Posterior vena cava (tissue), 2 donors: ENCODE measurements at regions not wholly inside any gene's neighbourhood (a gene's known extent, or its start where the extent isn't known, plus 50 kb on each side); places are given as distances from the start of the nearest gene placed in this dataset.
"Not testable (repeated sequence)": the region's sequence is repeated elsewhere in the genome, so short reads cannot be mapped to it uniquely, and the experiment has no call there.

Experiments
- DNase-seq: peaks from one replicate; pipeline ENCODE4 v3.0.0-alpha.2; 2020; ENCODE audit warnings: low spot score
- intact Hi-C, 2 donors: fragments of 100-400 bp; cut with DNase I; formaldehyde crosslinking; loops; one replicate each; pipeline versions ENCODE4 v1.14.1 to v1.14.2; 2022 to 2023
- donor health status: DM: yes; HTN: yes; CAD: no.
- donor health status: DM: yes; HTN: yes; CAD: no.

DNA sequence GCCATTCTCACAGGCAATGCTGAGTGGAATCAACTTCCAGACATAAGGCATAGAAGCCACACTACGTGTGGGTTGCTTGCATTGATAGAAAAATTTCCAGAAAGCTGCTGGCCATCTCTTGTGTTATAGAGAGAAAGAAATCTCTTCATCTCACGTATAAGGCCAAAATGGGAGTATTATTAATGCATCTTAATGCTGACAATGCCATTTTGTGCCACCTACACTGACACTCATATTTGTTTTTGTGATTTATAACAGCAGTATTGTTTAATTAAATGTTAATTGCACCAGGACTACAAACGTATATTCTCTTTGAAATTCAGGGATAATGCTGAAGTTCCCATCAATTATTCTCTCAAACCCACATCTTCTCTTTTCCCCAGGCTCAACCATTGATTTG, 56.1 kb upstream of the TMEM132D start:
- intact Hi-C loops, result no loop called here
- no peak for DNase-seq

DNA sequence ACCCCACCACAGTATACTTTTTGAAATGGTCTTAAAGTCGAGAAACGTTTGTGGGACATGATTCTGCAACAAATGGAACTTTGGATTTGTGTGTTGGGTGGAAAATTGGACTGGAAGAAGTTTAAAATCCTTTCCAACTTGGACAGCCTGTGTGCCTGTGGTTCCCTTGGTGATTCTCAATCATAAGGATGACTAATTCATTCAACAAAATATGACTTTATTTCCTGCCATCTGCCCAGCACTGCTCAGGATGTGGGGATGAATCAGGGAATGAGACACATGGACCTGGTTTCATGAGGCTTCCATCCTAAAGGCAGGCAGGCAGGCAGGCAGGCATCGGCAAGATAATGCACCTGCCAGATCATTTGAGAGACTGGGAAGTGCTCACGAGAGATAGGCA, 57.3 kb upstream of the TMEM132D start:
- intact Hi-C loops, result no loop called here
- DNase-seq, result no peak

DNA sequence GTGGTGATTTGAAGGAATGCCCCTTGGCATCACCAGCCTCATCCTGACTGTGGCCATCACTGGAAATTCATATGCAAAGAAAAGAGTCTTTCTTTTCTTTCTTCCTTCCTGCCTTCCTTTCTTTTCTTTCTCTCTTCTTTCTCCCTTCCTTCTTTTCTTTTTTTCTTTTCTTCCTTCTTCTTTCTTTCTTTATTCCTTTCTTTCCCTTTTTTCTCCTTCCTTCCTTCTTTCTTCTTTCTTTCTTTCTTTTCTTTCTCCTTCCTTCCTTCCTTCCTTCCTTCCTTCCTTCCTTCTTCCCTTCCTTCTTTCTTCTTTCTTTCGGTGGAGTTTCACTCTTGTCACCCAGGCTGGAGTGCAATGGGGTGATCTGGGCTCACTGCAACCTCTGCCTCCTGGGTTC, 58.0 kb upstream of the TMEM132D start:
- DNase-seq, result no peak
- intact Hi-C loops, result no loop called here

DNA sequence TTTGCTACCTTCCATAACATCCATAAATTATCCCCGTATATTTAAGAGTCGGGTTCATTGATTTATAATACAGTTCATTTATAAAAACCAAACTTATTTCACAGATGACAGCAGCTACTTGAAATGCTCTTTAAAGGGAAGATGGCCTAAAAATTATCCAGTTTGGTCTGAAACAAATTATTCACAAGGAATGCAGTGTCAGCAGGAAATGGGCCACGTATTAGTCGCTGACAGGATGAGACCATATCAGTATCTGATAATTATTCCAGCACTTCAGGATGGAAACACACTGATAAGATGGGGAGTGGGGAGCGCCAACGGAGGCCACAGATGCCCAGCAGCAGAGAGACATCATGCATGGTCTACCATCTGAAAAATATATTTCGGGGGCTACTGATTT, 60.5 kb upstream of the TMEM132D start:
- DNase-seq, result no peak

DNA sequence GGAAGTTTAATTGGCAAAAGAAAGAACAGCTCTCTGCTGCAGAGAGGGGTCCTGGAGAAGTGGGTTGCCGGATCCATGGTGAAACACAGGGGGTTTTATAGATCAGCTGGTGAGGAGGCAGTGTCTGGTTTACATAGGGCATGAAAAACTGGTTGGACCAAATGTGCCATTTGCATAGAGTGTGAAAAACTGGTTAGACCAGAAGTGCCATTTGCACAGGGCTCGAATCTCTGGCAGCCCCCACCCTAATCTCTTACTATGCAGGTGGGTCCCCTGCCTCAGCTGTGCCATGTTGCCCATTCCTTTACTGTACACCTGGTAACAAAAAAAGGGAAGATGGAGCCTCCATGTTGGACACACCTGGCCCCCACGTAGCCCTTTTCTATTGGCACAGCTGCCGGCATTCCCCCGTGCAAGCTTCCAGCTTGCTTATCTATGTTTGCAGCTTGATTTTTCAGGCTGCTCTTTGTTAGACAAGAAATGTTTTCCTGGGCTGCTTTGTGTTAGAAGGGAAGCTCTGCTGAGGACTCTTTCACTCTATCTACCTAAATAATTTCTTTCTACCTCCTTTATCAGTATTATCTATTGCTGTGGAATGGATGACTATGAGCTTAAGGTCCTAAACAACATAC, 61.1 kb upstream of the TMEM132D start:
- no peak for DNase-seq
- intact Hi-C loops, result no loop called here

More for the DNA sequence above, 60.5 kb upstream of the TMEM132D start:
- intact Hi-C loops, result no loop called here

DNA sequence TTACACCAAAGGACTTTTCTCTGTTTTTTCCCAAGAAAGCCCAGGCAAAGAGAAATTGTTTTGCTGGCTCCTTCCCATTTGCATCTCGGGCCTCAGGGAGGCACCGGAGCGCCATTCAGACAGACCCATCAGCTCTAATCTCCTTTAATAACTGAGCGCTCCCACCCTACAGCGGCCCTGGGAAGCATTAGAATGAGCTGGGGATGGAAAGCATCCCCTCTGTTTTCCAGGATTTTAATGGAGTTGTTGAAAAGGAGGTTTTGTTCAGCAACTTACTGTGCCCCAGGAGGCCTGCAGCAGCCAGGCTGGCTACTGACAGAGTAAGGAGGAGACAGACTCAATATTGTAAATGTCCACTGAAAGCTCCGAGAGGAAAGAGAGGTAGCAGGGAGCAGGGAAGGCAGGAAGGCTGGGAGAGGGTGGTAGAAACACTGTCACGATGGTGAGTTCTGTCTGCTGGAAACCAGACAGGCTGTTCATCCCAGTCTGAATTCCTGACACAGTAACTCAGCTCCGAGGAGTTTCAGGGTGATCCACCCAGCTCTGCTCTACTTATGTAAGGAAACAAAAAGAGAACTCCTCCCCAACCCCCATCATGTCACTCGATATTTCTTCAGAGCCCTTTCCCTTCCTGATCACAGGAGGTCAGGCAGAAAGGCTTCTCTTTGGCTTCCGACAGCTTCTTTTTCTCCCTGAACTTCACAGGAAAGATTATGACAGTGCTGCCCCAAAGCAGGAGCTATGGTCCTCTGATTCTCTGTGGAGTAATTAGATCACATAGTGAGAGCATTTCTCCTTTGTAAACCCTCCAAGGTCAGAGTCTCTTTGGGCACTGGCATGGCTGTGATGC, 62.5 kb upstream of the TMEM132D start:
- DNase-seq, result no peak
- intact Hi-C loops, result no loop called here

DNA sequence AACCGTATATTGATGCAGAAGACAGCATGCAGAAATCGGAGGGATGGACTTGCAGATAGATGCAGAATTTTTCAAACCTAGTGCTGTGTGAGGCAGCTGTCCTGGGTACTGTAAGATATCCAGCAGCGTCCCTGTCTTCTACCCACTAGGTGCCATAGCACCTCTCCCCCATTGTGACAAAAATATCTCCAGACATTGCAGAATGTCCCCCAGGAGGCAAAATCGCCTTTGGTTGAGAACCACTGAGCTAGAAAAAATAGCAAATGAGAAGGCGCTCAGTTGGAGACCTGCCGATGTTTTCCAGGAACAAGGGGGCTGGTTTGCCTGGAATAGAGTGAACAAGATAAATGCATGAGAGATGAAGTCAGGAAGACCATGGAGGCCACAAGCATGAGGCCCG, 67.9 kb upstream of the TMEM132D start:
- intact Hi-C loops, result no loop called here

DNA sequence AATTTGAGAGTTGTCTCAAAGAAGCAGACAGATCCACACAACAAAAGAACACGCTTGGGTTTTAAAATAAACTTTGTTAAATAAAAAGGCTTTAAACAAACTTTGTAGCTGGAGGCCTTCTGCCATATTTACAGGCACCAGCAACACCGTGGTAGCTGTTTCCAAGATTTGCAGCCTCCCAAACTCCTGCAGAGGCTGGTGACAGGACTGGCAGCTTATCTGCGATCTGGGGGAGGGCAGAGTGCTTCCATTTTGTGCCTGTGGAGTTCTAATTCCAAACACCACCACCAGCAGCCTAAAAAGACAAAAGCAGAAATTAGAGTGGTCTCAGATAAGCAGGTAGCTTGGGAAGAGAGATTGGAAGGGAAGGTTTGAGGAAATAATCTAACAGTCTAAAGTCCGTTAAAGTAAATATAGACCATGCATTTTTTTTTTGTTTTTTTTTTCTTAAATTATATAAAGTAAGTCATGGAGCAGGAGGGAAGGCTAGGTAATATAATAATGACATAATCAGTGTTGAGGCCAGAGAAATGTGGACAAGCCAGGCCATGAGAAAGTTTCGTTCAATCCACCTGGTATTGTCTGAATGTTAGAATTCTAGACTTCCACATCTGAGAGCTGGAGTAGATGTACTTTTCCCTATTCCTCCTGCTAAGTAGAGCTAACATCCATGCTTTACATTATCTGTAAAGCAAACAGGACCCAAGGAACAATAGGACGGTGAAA, 69.6 kb upstream of the TMEM132D start:
- intact Hi-C loops, result no loop called here

More for the DNA sequence above, 67.9 kb upstream of the TMEM132D start:
- DNase-seq, result no peak

DNA sequence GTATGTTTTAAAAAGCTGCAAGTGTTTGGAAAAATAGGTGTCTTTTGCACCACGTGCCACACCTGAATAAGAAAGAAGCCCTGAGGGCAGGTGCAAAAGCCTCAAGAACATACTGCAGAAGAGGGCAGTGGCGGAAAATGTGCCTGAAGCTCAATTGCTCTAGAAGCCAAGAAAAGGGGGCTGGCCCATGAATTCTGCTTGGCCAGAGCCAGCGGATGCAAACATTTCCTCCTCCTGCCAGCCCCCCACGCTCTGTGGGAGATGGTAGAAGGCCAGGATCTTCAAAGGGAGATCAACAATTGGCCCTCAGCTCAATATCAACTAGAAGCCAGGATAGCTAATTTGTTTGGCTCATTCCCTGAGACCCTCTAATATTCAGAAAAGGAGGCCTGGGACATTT, 80.3 kb upstream of the TMEM132D start:
- no peak for DNase-seq
- intact Hi-C loops, result no loop called here

More for the DNA sequence above, 69.6 kb upstream of the TMEM132D start:
- DNase-seq, result no peak

DNA sequence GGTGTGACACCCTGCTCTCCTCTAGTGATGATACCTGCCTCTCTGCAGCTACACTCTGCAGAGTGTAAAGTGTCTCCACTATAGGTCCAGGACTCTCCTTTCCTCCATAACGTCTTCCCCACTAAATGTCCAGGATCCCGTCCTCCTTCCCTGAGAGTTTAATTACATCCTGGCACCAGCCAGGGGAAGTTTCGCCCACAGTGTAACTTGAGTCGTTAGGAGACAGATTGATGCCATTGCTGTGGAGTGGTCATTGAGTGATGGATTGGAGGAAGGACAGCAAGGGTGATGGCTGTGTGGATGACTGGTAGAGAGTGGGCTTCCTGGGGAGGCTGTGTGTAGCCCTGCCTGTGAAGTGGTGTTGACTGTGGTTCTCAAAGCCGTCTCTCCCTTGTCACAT, 84.0 kb upstream of the TMEM132D start:
- intact Hi-C loops, result no loop called here
- DNase-seq, result no peak

DNA sequence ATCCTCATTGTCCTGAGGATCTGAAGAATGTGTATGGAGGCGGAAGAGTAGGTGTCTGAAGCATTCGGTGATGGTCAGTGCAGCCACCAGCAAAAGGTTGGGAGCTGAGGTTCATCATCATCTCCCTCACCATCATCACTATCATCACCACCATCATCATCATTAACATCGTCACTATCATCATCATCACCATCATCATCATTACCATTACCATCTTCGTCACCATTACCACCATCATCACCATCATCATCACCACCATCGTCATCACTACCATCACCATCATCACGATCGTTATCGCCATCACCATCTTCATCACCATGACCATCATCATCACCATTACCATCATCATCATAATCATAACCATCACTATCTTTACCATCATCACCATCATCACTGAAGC, 90.8 kb upstream of the TMEM132D start:
- no peak for DNase-seq
- intact Hi-C loops, result no loop called here

DNA sequence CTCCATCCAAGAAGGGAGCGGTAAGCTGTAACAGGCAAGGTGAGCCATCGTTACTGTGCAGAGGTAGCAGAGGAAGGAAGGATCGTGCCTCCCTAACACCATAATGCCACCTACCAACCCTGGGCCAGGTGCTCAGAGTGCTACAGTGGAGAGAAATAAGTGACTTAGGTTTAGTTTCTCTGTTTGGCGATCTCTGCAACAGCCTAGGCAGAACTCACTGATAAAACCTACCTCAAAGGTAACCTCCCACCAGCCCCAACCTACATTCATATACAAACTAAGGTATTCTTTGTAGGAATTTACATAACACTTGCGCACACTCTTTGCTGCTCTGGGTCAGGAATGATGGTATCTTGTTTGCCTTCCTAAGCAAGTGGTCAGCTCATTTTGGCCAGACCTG, 93.4 kb upstream of the TMEM132D start:
- DNase-seq, result no peak
- intact Hi-C loops, result no loop called here

DNA sequence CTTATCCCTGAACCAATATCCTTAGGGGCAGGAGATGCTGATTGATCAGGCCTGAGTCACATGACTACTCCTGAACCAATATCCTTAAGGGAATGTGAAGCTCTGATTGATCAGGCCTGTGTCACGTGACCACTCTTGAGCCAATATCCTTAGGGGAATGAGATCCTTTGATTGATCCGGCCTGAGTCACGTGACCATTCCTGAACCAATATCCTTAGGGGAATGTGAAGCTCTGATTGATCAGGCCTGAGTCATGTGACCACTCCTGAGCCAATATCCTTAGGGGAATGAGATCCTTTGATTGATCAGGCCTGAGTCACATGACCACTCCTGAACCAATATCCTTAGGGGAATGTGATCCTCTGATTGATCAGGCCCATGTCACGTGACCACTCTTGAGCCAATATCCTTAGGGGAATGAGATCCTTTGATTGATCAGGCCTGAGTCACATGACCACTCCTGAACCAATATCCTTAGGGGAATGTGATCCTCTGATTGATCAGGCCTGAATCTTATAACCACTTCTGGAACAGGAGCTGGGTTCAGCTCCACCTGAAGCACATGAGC, 100.6 kb upstream of the TMEM132D start:
- intact Hi-C loops, result not testable (repeated sequence)

DNA sequence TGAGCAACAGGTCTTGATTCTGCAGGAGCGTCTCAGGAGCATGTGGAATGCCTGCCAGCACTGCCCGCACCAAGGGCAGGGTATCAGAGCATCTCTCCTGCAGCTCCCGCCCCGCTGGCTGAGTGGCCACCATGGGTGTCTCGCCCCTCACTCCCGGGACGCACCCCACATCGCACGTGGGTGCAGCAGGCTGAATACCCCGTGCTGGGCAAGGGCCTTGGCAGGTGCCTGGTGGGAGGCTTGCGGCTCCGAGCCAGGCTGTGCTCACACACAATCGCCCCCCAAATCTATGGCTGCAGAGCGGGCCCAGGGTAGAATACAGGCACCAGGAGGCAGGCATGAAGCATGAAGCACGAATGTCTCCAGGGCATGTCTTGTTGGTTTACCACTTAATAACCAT, 103.9 kb upstream of the TMEM132D start:
- intact Hi-C loops, result no loop called here
- no peak for DNase-seq

More for the DNA sequence above, 100.6 kb upstream of the TMEM132D start:
- DNase-seq, result not testable (repeated sequence)

DNA sequence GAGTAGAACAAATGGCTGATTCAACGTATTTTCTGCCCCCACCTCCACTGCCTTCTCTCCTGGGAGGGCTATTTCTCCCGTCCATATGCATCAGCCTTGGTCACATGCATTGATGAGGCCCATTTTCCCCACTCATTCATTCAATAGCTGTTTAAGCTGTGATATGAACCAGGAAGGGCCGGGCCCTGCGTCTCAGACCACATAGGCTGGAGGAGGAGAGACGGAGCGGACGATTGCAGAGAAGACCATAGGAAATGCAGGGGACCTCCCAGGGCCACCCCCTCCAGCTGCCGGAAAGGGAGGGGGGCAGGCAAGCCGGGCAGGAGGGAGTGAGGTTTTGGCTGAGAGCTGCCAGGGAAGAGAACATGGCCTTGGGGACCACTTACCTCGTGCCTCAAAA, 104.4 kb upstream of the TMEM132D start:
- no peak for DNase-seq
- intact Hi-C loops, result no loop called here

DNA sequence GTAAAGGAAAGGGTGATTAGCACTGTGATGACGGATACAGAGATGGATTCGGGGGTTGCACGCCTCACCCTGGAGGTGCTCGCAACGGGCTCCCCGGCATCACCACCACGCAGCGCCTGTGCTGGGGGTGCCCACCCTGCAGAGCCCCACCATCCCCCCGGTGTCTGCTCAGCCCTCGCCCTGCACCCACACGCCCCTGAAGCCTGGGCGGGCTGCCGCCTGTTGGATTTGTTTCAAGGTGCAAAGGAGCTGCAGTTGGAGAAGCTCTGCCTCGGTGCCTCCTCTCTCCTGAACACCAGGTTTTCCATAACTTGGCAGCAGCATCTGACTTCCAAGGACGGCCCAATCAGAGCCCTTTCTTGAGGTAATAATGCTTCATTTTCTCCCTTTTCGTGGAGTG, 106.1 kb upstream of the TMEM132D start:
- no peak for DNase-seq
- intact Hi-C loops, result no loop called here

DNA sequence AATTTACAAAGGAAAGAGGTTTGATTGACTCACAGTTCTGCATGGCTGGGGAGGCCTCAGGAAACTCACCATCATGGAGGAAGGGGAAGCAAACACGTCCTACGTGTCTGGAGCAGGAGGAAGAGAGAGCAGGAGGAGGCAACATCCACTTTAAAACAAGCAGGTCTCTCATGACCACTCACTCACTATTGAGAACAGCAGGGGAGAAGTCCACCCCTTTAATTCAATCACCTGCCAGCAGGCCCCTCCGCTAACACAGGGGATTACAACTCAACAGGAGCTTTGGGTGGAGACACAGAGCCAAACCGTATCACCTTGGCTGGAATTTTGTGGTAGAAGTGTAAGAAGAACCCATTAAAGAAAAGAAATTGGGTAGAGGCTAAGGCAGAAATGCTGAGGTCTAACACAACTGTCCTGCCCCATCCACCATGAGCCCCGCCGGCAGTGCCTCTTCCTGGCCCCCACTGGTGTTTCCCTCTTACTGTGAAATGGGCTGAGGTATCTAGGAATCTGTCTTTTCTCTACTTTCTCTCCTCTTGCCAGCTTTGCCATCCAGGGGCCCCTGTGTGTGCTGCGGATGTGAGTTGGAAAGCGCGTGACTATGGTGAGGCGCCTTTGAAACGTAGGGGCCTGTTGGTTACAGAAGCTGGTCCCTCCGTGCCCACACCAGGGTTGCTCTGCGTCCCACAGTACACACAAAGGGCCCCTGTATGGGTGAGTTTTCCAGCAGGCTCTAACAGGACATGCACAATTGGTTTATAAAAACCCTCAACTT, 108.0 kb upstream of the TMEM132D start:
- intact Hi-C loops, result no loop called here
- DNase-seq, result no peak

DNA sequence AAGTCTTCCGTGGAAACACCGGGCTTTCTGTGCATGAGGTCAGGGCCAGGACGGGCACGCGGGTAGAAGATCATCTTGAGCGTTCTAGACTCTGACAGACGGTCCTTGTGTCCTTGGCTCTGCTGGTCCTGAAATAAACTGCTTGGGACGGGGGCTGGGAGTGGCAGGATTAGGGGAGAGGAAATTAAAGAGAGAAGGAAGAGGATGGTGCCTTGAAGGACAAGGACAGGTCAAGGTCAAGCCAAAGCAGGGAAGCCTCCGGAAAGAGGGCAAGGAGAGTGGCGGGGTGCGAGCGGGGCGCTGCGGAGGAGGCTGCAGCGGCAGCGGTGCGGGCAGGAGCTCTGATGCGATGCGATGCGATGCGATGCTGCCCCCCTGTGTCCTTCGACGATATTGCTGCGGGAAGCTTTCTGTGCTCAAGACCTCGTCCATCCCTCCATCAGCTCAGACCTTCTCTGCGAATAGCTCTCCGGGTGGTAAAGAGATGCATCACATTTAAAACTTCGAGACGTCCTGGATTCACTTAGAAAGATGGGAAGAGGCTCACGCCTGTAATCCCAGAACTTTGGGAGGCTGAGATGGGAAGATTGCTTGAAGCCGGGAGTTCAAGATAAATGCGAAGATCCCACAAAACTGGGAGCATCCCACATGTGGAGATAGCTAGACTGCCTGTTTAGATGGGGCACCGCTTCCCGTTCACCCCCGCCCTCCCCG, 110.1 kb upstream of the TMEM132D start:
- intact Hi-C loops, result no loop called here
- no peak for DNase-seq

DNA sequence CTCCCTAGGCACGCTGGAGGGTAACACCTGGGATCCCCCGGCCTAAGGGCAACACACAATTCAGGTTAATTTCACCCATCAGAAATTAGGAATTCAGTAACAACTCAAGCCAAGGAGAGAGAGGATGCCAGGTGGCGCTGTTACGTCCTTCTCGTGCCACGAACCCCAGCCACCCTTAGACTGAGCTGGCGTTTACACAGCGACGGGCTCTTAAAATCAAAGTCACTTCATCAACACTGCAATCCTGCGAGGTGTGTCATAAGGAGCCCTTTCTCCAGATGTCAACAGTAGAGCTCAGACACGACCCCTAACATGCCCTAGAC, 110.6 kb upstream of the TMEM132D start:
- DNase-seq, result no peak
- intact Hi-C loops, result no loop called here
